Erythroblast (primary cell): ENCODE measurements at regions not wholly inside any gene's neighbourhood (a gene's known extent, or its start where the extent isn't known, plus 50 kb on each side); places are given as distances from the start of the nearest gene placed in this dataset.

Source experiments
- DNase-seq, 2 experiments: peaks; one replicate each; lab custom pipeline; 2025; lab: John Stamatoyannopoulos, UW
- GATA1 ChIP-seq: IDR thresholded peaks from 2 replicates; pipeline ENCODE4 v1.6.1; 2011; ENCODE audit warnings: low read depth, mild to moderate bottlenecking, control low read depth, low read length, moderate library complexity
- POLR2A ChIP-seq: IDR thresholded peaks from 2 replicates; pipeline ENCODE4 v1.6.1; 2011; ENCODE audit warnings: mild to moderate bottlenecking, low read length

- TF ChIP-seq GATA1 = no peak
- TF ChIP-seq POLR2A = no peak
Measured at GRCh38 chr2:138381373-138381772, 120.2 kb upstream of the SPOPL start.

GRCh38 chr2:138382672-138383071 is 118.9 kb upstream of the SPOPL start:
- DNase-seq = no peak
- TF ChIP-seq GATA1 = no peak
- TF ChIP-seq POLR2A = no peak

More at GRCh38 chr2:138381373-138381772, 120.2 kb upstream of the SPOPL start:
- no peak for DNase-seq

GRCh38 chr2:138386191-138386590 is 115.4 kb upstream of the SPOPL start:
- peak in 1 of 2 experiments; percentile 2 for DNase-seq

- TF ChIP-seq POLR2A (no peak), GATA1 (no peak)
- DNase-seq = no peak
Measured at GRCh38 chr2:138389063-138389462, 112.5 kb upstream of the SPOPL start.

- TF ChIP-seq GATA1 = no peak
- no peak for TF ChIP-seq POLR2A
- no peak for DNase-seq
Measured at GRCh38 chr2:138390316-138390945, 111.1 kb upstream of the SPOPL start.

- TF ChIP-seq GATA1 = no peak
- no peak for TF ChIP-seq POLR2A
Measured at GRCh38 chr2:138391946-138392345, 109.6 kb upstream of the SPOPL start.

GRCh38 chr2:138395565-138396306 is 105.8 kb upstream of the SPOPL start:
- TF ChIP-seq POLR2A (no peak), GATA1 (no peak)
- DNase-seq = peak; percentile 32 to 54

More at GRCh38 chr2:138391946-138392345, 109.6 kb upstream of the SPOPL start:
- DNase-seq = no peak

GRCh38 chr2:138396843-138397242 is 104.7 kb upstream of the SPOPL start:
- no peak for DNase-seq
- TF ChIP-seq POLR2A = no peak
- TF ChIP-seq GATA1 = no peak

GRCh38 chr2:138403431-138403927 is 98.1 kb upstream of the SPOPL start:
- TF ChIP-seq POLR2A (no peak), GATA1 (no peak)
- DNase-seq = no peak

GRCh38 chr2:138414014-138414413 is 87.6 kb upstream of the SPOPL start:
- TF ChIP-seq POLR2A = no peak
- no peak for DNase-seq

- TF ChIP-seq GATA1 (no peak), POLR2A (no peak)
- DNase-seq = no peak
Measured at GRCh38 chr2:138415985-138416384, 85.6 kb upstream of the SPOPL start.

- no peak for TF ChIP-seq POLR2A
- no peak for TF ChIP-seq GATA1
- no peak for DNase-seq
Measured at GRCh38 chr2:138418453-138418852, 83.1 kb upstream of the SPOPL start.

- TF ChIP-seq POLR2A = no peak
- TF ChIP-seq GATA1 = no peak
- DNase-seq = no peak
Measured at GRCh38 chr2:138421315-138421970, 80.1 kb upstream of the SPOPL start.

- peak in 1 of 2 experiments; percentile 5 for DNase-seq
- TF ChIP-seq POLR2A (no peak), GATA1 (no peak)
Measured at GRCh38 chr2:138421971-138422335, 79.6 kb upstream of the SPOPL start.

- no peak for DNase-seq
- TF ChIP-seq GATA1 (no peak), POLR2A (no peak)
Measured at GRCh38 chr2:138423198-138423597, 78.4 kb upstream of the SPOPL start.
